ENCODE measurements at regions not wholly inside any gene's neighbourhood (a gene's known extent, or its start where the extent isn't known, plus 50 kb on each side); places are given as distances from the start of the nearest gene placed in this dataset.
"Not testable (repeated sequence)": the region's sequence is repeated elsewhere in the genome, so short reads cannot be mapped to it uniquely, and the experiment has no call there.

DNA sequence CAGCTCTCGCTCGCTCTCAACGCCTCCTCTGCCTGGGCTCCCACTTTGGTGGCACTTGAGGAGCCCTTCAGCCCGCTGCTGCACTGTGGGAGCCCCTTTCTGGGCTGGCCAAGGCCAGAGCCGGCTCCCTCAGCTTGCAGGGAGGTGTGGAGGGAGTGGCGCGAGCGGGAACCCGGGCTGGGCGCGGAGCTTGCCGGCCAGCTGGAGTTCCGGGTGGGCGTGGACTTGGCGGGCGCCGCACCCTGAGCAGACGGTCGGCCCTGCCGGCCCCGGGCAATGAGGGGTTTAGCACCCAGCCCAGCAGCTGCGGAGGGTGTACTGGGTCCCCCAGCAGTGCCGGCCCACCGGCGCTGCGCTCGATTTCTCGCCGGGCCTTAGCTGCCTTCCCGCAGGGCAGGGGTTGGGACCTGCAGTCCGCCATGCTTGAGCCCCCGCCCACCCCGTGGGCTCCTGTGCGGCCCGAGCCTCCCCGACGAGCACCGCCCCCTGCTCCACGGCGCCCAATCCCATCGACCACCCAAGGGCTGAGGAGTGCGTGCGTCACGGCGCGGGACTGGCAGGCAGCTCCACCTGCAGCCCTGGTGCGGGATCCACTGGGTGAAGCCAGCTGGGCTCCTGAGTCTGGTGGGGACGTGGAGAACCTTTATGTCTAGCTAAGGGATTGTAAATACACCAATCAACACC, 1128.9 kb downstream of the GATA3 start:
- not testable (repeated sequence) for DNase-seq

GRCh38 chr10:9188022-9188810, 1133.7 kb downstream of the GATA3 start:
- DNase-seq, result no peak

DNA sequence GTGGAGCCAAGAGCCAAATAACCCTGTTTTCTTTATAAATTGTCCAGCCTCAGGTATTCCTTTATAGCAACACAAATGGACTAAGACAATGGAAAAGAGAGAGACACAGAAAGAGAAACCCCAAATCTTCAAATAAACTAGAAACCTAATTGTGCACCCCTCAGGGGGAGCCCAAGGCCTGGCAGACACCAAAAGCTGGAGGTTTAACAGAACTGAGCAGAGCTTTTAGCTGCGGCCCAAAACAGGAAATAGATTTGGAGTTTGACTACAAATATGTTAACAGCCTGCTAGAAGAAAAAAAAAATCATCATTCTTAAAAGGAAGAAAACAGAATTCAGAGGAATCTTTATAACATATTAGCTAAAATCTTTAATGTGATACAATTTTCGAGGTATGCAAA, 1135.0 kb downstream of the GATA3 start:
- DNase-seq, result peak; percentile 2

DNA sequence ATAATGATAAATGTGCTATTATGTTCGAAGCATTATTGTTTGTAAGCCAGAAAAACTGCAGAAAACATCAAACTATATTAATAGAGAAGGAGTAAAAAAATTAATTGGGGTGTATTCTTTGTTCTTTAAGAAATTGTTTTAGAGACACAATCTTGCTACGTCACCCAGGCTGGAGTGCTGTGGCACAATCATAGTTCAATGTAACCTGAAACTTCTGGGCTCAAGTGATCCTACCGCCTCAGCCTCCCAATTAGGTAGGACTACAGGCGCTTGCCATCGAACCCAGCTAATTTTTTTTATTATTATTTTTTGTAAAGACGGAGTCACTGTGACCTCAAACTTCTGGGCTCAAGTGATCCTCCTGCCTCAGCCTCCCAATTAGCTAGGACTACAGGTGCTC, 1138.6 kb downstream of the GATA3 start:
- no peak for DNase-seq

DNA sequence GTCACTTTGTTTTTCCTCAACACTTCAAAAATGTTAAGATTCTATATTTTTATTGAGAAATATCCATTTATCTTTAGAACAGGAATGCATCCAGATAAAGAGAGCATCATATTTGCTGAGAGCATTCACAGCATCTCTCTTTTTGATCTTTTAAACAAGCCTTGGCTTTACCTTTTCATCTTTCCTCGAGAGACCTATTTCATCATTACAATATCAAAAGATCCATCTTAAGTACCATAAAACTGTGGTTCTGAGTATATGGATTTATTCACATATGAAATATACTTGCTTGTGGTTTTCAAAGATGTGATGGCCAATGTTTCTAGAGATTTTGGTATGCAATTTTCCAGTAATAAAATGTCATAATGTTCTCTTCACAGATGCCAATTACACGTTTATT, 1140.9 kb downstream of the GATA3 start:
- DNase-seq, result no peak

DNA sequence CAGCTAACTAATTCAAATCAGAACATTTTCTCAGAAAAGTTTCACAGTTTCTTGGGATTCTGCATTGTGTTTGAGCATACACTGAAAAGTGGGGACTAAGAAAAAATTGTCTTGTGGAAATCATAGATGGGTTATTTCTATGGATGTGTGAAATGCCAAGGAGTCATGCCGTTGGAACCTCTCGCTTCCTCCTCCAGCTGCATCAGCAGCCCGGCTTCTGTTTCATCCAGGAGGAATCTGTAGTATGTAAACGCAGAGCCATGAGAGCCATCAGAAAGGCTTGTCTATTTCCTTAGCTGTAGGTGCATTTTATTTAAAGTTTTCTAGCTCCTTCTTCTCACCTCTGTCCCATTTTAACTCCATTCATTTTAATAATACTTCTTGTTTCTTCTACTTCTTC, 1144.1 kb downstream of the GATA3 start:
- DNase-seq, result no peak

- DNase-seq, result no peak
Measured at GRCh38 chr10:9205558-9205957, 1151.1 kb downstream of the GATA3 start.

DNA sequence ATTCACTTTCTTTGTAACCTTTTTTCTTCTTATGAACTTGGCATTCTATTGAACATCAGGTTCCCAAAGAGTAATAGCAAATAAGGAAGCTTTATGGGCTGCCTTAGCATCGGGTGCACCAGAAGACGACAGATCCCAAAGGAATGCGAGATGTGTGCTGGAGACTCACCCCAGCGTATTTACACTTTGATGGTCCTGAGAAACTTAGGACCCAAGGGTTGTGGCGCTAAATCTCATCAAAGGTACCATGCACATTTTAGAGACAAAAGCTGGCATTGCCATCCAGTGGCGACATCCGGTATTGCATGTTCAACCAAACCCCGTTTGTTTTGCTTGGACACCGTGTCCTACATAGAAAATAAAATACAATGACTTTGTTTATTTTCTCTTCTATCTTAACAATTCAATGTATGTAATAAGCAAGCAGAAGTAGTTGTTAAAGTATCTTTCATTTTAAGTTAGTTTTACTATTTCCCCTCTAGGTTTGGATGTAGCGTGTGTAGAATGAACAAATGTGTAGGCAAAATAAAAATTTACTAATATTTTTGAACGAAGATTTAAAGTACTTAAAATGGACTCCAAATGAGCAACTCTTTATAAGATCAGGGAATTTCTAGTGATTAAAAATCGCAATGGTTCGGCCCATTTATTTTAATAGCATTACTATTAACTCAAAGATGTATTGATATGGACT, 1154.8 kb downstream of the GATA3 start:
- DNase-seq, result peak; percentile 80

GRCh38 chr10:9211228-9211627, 1156.7 kb downstream of the GATA3 start:
- no peak for DNase-seq

DNA sequence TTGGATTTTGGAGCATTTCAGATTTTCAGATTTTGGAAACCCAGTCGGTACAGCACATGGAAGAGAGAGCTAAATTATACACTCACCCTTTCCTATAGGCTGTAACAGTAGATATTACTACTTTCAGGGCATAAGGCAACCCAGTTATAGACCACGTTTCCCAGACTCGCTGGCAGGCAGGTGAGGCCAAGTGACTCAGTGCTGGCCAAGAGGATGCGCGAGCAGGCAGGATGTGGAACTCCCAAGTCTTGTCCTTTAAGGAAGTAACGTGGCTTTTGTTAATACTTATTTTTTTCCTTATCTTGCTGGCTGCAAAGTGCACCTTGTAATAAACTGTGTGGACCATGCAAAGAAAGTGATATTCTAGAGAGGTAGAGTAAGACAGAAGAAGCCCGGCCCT, 1160.1 kb downstream of the GATA3 start:
- DNase-seq, result no peak

DNA sequence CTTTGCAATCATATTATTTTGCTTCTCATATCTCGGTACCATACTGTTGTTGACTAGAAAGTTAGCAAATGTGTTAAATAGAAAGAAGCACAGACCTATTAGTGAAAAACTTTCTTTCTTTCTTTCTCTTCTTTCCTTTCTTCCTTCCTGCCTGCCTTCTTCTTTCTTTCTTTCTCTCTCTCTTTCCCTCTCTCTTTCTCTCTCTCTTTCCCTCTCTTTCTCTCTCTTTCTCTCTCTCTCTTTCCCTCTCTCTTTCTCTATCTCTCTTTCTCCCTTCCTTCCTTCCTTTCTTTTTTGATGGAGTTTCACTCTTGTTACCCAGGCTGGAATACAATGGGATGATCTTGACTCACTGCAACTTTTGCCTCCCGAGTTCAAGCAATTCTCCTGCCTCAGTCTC, 1160.6 kb downstream of the GATA3 start:
- DNase-seq, result no peak

DNA sequence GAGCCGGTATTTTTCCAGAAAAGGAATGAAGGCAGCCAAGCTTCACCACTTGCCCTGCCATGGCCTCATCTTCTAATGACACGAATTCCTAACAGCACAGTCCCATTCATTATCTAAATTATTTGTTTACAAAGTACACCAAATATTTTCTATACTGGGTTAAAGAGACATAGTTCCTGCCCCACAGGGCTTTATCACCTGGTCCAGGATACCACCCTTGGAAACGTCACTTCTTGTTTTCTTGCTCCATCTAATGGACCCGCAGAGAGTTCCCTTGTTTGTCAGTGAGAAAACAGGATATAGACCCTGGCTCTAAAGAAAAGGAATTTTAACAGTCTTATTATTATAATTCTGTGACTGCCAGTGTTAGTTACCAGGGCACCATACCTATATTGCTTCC, 1165.4 kb downstream of the GATA3 start:
- DNase-seq, result no peak

DNA sequence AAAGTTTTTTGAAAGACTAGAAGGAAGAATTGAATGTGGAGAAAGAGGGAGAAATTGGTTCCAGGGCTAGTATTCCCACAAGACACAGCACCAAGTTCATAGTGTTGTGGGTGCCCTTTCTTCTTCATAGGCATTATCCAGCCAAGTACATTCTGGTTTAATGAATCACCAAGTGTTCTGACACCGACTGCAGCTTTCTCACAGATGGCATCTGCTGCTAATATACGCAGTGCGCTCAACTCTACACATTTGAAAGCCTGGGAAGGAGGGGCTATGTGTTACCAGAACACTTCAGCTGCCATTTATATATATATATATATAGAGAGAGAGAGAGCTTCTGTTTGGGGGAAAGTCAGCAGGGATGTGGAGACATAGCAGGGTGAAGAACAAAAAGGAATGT, 1168.4 kb downstream of the GATA3 start:
- DNase-seq, result no peak

DNA sequence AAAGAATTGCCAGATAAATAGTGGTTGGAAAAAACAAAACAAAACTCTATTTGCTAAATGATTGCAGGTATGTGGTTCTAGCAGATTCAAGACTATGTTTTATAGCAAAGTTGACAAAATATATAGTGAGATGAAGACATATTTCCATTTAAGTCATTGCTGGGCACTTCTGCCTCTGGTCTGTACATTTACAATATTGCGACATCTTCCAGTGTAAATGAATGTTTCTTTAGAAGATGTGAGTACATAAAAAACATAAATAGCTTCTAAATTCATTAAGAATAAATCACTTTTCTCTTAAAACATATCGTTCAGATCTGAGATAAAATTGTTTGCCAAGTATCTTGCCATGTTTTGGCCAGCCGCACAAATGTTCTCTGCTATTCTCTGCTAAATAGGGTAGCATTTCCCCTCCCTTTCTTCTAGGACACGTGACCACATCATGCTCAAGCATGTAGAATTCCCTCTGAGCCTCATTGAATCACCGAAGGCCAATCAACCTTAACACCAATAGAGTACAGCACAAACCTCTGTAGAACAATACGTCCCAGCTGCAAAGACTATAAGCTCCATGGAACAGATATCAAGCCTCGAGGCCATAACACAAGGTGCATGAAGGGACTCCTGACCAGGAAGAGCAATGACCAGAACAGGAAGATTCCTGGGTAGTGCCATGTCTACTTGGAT, 1173.3 kb downstream of the GATA3 start:
- no peak for DNase-seq

DNA sequence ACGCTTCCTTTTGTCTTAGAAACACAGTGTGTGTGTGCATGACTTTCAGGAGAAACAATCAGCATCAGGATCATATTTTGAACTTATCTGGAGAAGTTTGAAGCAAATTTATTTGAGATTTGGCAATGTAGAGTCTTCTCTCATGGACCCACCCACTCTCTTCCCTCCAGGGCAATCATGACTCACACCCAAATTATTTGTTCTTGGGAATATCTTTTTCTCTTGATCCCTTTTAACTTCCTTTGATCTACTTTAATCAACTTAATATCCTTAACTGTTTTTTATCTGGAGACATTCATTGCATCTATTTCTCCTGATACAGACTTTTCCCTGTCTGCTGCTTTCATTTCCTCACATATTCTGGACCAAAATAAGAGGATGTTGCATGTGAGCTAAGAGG, 1174.3 kb downstream of the GATA3 start:
- no peak for DNase-seq

- DNase-seq, result no peak
Measured at GRCh38 chr10:9229702-9230244, 1175.3 kb downstream of the GATA3 start.

- DNase-seq, result no peak
Measured at GRCh38 chr10:9230625-9231024, 1176.1 kb downstream of the GATA3 start.

DNA sequence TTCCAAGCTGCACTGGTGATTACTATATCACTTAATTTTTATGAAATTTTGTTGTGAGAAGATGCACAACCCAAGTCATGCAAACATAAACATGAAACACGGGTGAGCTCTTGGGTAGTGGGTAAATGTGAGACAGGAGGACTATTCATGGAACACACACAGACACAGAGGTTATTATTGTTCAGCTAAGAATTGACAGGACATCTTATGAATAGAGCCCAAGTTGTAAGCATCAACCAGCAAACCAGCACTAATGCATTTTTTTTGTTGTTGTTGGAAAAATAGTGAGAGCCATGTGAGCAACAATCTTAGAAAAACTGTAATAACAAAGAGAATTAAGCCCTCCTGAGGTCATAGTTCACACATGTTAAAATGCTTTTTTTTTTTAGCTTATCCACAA, 1179.7 kb downstream of the GATA3 start:
- DNase-seq, result no peak

DNA sequence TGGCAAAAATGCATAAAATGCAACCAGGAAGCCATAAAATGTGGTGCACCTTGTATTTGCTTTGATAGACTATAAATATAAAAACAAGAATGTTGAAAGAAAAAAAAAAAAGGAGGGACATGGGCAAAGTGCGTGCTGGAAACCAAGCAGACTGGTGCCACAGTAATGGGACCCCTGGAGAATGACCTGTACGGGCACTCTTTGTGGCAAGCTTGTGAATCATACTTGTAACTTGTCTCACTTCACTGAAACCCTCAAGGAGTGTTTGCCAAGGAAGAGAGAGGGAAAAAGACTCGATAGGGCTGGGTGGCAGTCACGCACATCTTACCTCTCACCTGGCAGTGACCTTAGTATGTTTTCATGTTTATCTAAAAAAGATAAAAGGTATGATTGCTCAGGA, 1183.6 kb downstream of the GATA3 start:
- no peak for DNase-seq

DNA sequence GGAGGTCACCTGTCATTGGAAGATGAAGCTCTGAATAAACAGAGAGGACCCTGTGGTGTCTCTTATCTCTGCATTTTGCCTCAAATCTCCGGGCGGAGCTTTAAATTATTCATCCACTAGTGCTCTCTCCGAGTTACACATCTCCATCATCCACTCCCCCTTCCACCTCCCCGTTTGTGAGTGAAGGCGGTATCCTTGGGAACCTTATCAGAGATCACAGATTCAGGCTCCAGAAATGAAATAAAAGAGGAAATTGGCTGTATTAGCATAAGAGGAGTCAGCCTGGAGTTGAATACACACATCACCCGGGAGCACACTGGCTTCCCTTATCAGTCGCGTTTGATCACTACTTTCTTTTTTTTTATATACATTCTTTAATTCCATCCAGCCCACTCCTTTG, 1184.8 kb downstream of the GATA3 start:
- DNase-seq, result no peak

GRCh38 chr10:9243941-9244411, 1189.5 kb downstream of the GATA3 start:
- DNase-seq, result no peak

DNA sequence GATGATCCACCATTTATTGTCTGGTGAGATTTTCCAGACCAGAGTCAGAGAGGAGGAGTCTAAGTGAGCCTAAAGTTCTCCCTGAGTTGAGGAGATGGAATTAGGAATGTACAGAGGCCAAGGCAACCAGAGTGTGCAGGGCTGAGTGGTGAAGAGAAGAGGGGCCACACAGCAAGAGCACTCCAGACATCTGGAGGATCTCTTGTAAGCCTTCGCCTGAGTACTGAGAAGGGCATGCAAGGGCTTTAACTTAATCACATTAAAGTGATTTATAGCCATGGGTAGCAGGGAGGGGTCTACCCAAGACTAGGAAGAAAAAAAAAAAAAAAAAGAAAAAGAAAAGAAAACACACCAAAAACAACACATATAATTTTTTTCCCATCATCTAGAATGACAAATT, 1190.4 kb downstream of the GATA3 start:
- no peak for DNase-seq

- DNase-seq, result no peak
Measured at GRCh38 chr10:9253121-9253520, 1198.6 kb downstream of the GATA3 start.

Measured in CD4-positive, alpha-beta T cell treated with Interleukin-17A for 4 hours (primary cell).